ENCODE measurements at regions not wholly inside any gene's neighbourhood (a gene's known extent, or its start where the extent isn't known, plus 50 kb on each side); places are given as distances from the start of the nearest gene placed in this dataset.

DNA sequence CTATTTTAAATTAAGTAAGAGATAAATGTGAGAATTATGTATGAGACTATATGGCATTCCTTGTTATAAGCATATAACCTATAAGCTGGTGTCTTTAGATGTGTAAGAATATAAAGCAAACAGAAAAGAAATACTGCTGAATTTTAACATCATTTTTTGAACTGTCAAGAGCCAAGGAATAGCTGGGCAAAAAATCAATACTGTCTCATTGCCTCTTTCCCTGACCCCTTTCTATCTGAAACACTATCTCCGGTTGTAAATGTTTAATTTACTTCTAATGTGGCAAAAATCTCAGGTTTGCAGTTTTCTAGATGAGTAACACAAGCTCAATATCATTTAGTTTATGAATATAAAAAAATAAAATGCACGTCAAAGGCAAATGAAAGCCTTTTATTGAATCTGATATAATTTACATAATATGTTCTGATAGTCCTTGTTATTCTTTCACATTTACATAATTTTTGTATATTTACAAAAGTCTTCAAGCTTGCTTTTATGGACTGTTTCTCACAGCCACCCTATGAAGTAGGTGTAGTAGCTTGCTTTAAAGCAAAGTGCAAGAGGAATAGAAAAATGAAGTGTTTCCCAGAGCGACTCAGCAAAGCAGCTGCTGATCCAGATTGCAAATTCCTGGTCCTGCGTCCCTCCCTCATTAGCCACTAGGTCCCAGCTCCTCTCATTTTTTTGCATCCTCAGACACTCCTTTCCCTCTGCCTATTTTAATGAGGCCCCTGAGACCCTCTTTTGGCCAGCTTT, 188.2 kb upstream of the RFC3 start:
- H3K4me1 ChIP-seq, result peaks cover 0 to 8% (median 0%) of the 10 kb centered on the region in 4 donors
- TF ChIP-seq POLR2AphosphoS5 (IDR thresholded peaks at IDR 0.05), result no peak
- peak; percentile 39 for DNase-seq (ENCODE audit: extremely low spot score)
- no peaks in the 10 kb centered on the region for H3K36me3 ChIP-seq
- no peaks in the 10 kb centered on the region for H3K27me3 ChIP-seq
- intact Hi-C loops (cut with DNase I), result no loop called here
- no peaks in the 10 kb centered on the region for H3K9me3 ChIP-seq
- no peak overlapping the region for H3K4me3 ChIP-seq
- H3K27ac ChIP-seq (replicated peaks in 1 of 4), result no peak overlapping the region
- WGBS, result 85% methylated on average over 4 of the region's 4 CpGs

DNA sequence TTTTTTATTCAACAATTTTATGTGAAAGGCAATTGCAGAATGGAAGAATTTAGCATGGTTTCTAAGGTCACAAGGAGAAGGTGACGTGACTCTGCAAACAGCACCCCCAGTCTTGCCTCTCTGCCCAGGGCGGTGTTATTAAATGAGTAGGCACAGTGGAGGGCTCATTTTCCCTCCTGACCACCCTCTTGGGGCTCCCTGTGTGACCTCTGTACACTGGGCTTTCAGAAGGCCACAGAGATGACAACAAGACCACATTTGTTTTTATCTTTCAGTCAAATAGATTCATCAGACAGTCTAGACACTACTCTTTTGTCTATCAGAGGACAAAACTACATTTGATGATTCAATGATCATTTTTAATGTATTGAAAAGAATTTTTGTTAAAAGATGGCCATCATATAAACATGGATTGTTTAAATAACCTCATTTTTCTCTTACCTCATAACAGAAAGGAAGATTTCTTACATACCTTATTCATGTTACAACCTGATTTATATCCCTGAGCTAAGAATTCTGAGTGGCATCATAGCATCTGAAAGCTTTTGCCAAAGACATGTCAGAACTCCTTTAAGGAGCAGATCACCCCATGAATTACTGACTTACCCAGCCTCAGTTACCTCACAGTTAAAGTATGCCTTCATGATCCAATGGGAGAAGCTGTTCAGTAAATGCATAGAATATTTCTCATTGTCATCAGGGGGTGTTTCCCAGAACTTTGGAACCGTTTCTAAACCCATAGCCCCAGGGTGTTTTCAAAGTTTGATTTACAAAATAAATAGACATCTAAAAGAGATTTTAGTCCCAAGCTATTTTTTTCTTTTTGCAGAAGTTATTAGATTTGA, 184.0 kb upstream of the RFC3 start:
- no peaks in the 10 kb centered on the region for H3K9me3 ChIP-seq
- H3K27me3 ChIP-seq, result no peaks in the 10 kb centered on the region
- DNase-seq (ENCODE audit: extremely low spot score), result no peak
- H3K36me3 ChIP-seq, result no peaks in the 10 kb centered on the region
- H3K4me3 ChIP-seq, result no peak overlapping the region
- no peak overlapping the region for H3K27ac ChIP-seq (replicated peaks in 1 of 4)
- WGBS, result 75% methylated on average over 3 of the region's 3 CpGs
- no peak for TF ChIP-seq EP300 (IDR thresholded peaks at IDR 0.05)
- no peak for TF ChIP-seq POLR2A (IDR thresholded peaks at IDR 0.05; ENCODE audit: low read depth)
- TF ChIP-seq POLR2AphosphoS5 (IDR thresholded peaks at IDR 0.05), result no peak
- TF ChIP-seq, protein P1, sequence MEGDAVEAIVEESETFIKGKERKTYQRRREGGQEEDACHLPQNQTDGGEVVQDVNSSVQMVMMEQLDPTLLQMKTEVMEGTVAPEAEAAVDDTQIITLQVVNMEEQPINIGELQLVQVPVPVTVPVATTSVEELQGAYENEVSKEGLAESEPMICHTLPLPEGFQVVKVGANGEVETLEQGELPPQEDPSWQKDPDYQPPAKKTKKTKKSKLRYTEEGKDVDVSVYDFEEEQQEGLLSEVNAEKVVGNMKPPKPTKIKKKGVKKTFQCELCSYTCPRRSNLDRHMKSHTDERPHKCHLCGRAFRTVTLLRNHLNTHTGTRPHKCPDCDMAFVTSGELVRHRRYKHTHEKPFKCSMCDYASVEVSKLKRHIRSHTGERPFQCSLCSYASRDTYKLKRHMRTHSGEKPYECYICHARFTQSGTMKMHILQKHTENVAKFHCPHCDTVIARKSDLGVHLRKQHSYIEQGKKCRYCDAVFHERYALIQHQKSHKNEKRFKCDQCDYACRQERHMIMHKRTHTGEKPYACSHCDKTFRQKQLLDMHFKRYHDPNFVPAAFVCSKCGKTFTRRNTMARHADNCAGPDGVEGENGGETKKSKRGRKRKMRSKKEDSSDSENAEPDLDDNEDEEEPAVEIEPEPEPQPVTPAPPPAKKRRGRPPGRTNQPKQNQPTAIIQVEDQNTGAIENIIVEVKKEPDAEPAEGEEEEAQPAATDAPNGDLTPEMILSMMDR (IDR thresholded peaks at IDR 0.05), result no peak
- H3K4me1 ChIP-seq, result peaks cover 0 to 9% (median 4%) of the 10 kb centered on the region in 4 donors
- intact Hi-C loops (cut with DNase I), result no loop called here

DNA sequence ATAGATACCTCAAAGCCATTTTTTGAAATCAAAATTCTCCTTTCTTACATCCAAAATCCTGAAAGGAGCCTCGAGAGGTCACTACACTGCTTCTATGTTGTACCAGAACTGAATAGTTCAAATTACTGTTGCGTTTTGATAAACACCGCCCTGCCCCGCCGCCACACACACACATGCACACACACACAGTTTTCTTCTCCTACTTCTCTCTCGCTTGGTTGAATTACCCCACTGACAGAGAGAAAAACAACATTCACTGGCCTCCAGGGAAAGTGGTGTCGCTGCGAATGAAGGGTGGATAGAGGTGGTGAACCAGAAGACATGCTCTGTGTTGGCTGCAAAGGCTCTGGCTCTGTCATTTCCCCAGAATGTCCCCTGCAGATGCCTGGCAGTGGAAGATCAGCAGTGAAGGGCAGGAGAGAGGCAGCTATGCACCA, 183.4 kb upstream of the RFC3 start:
- Histone ChIP-seq H3K4me3 (no peak overlapping the region), H3K27me3 (no peaks in the 10 kb centered on the region), H3K27ac (replicated peaks in 1 of 4) (no peak overlapping the region), H3K36me3 (no peaks in the 10 kb centered on the region), H3K9me3 (no peaks in the 10 kb centered on the region), H3K4me1 (peaks cover 4 to 9% (median 6%) of the 10 kb centered on the region in 4 donors)
- intact Hi-C loops (cut with DNase I), result no loop called here
- 81% methylated on average over 8 of the region's 8 CpGs for WGBS
- no peak for TF ChIP-seq POLR2A (IDR thresholded peaks at IDR 0.05; ENCODE audit: low read depth)
- DNase-seq (ENCODE audit: extremely low spot score), result no peak

DNA sequence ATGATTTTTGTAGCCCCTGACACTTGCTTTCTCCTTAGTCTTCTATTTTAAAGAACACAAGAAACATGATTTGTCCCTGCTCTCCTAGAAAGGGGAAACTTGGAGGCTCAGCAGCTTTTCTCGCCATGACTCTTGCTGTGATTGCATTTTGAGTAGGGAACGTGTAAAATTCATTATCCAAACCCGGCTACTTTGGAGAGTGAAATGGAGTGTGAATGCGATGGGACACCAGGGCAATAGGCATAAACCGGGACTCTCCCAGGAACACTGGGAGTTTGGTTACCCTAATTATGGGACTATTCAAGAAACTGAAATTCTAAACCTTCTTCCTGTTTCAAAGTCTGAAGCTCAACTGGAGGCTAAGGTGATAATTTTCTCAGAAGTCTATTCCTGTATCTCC, 181.7 kb upstream of the RFC3 start:
- 79% methylated on average over 5 of the region's 5 CpGs for WGBS
- no peaks in the 10 kb centered on the region for H3K36me3 ChIP-seq
- H3K4me1 ChIP-seq, result peaks cover 8 to 18% (median 13%) of the 10 kb centered on the region in 4 donors
- TF ChIP-seq POLR2A (IDR thresholded peaks at IDR 0.05; ENCODE audit: low read depth), result no peak
- TF ChIP-seq EP300 (IDR thresholded peaks at IDR 0.05), result no peak
- TF ChIP-seq POLR2AphosphoS5 (IDR thresholded peaks at IDR 0.05), result no peak
- TF ChIP-seq, protein P1 (IDR thresholded peaks at IDR 0.05), result no peak
- intact Hi-C loops (cut with DNase I), result no loop called here
- DNase-seq (ENCODE audit: extremely low spot score), result no peak
- H3K27me3 ChIP-seq, result no peaks in the 10 kb centered on the region
- no peak overlapping the region for H3K27ac ChIP-seq (replicated peaks in 1 of 4)
- H3K4me3 ChIP-seq, result no peak overlapping the region
- no peaks in the 10 kb centered on the region for H3K9me3 ChIP-seq

DNA sequence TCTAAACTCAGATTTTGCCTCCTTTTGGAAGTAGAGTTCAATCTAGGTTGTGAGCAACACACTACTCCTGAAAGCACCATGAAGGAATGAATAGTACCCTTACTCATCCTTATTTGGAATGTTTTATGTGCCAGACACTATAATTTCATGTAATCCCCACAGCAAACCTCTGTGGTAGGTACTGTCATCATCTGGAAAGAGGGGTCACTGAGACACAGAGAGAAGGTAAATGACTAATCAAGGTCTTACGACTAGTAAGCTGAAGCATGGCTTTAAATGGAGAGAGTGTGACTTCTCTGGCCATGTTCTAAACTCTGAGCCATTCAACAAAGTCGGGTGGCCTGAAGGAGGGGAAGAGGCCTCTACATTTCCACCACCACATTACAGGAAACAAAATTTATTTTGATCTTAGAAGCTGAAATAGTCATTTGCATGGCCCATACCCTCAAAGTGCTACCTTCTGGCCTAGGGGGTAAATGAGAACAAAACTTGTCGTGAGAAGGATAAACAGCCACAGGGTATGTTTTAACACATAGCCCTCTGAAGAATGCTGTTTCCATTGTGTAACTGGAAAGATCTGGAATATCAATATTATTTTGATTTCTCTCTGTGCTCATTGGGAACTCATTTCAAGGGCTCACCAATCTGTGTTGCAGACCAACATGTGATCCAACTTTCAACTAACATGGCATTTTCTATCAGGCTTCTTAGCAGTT, 180.8 kb upstream of the RFC3 start:
- Histone ChIP-seq H3K9me3 (no peaks in the 10 kb centered on the region), H3K4me3 (no peak overlapping the region), H3K27me3 (no peaks in the 10 kb centered on the region), H3K27ac (replicated peaks in 1 of 4) (peak overlapping the region in 1 of 4 donors; percentile 21), H3K36me3 (no peaks in the 10 kb centered on the region), H3K4me1 (peaks cover 10 to 27% (median 15%) of the 10 kb centered on the region in 4 donors)
- no peak for DNase-seq (ENCODE audit: extremely low spot score)
- intact Hi-C loops (cut with DNase I), result no loop called here
- TF ChIP-seq POLR2AphosphoS5 (IDR thresholded peaks at IDR 0.05) (no peak), EP300 (IDR thresholded peaks at IDR 0.05) (no peak), POLR2A (IDR thresholded peaks at IDR 0.05; ENCODE audit: low read depth) (no peak)
- TF ChIP-seq, protein P1 (IDR thresholded peaks at IDR 0.05), result no peak
- WGBS, result 89% methylated on average over 3 of the region's 3 CpGs

Measured in esophagus muscularis mucosa (tissue), 4 donors.